IMR-90 (cell line): ENCODE measurements at regions not wholly inside any gene's neighbourhood (a gene's known extent, or its start where the extent isn't known, plus 50 kb on each side); places are given as distances from the start of the nearest gene placed in this dataset.

Source experiments
- ATAC-seq: fragments of 200-7000 bp; cut with Tn5 transposase; 2 replicates; pipeline ENCODE4 v1.9.1; 2020; ENCODE audit warnings: low read depth, mild to moderate bottlenecking, moderate library complexity
- BruUV-seq: library from RNA; stranded (reverse); fragments of 400-500 nt; replicated peaks from 2 replicates; lab custom pipeline; 2021; lab: Mats Ljungman, UMichigan
- CTCF ChIA-PET: fragments of 300-600 bp; formaldehyde crosslinking; extraction: SDS; loops from one replicate; lab custom pipeline; 2021; ENCODE audit warnings: antibody characterized with exemption; lab: Yijun Ruan, JAX
- POLR2A ChIA-PET: fragments of 300-600 bp; sonication (Branson Sonifier 250); formaldehyde crosslinking; loops from one replicate; lab custom pipeline; 2022; ENCODE audit warnings: antibody characterized with exemption; ENCODE audit not compliant: unreplicated experiment; lab: Charles Lee
- DNase-seq: peaks from one replicate; pipeline ENCODE4 v3.0.0; 2013
- H2AFZ ChIP-seq: replicated peaks from 2 replicates; pipeline ENCODE3; 2013; ENCODE audit warnings: low read length, mild to moderate bottlenecking; ENCODE audit not compliant: poor library complexity
- H2AK5ac ChIP-seq: 2 replicates; pipeline ENCODE4 v1.6.1; 2013; ENCODE audit warnings: low read depth, low read length, inconsistent platforms
- H2AK9ac ChIP-seq: replicated peaks from 2 replicates; pipeline ENCODE3; 2013; ENCODE audit warnings: mild to moderate bottlenecking, low read depth, low read length, moderate library complexity; ENCODE audit not compliant: poor library complexity
- H2BK120ac ChIP-seq: 2 replicates; pipeline ENCODE4 v1.6.1; 2013; ENCODE audit warnings: low read depth, low read length, inconsistent platforms
- H2BK15ac ChIP-seq: 3 replicates; pipeline ENCODE4 v1.6.1; 2013; ENCODE audit warnings: low read depth, low read length, inconsistent platforms
- H2BK20ac ChIP-seq: 2 replicates; pipeline ENCODE4 v1.6.1; 2013; ENCODE audit warnings: low read depth, mild to moderate bottlenecking, inconsistent platforms, low read length, moderate library complexity
- H2BK5ac ChIP-seq: 2 replicates; pipeline ENCODE4 v1.6.1; 2013; ENCODE audit warnings: mild to moderate bottlenecking, low read depth, low read length, inconsistent platforms; ENCODE audit not compliant: poor library complexity, severe bottlenecking
- H3K14ac ChIP-seq: replicated peaks from 2 replicates; pipeline ENCODE4 v1.6.1; 2013; ENCODE audit warnings: low read depth, low read length, inconsistent platforms
- H3K18ac ChIP-seq: 2 replicates; pipeline ENCODE4 v1.6.1; 2013; ENCODE audit warnings: low read depth, low read length, control low read depth
- H3K23ac ChIP-seq: 2 replicates; pipeline ENCODE4 v1.6.1; 2013; ENCODE audit warnings: low read depth, low read length, inconsistent platforms
- H3K27ac ChIP-seq: 2 replicates; pipeline ENCODE4 v1.5.1; 2013; ENCODE audit warnings: mild to moderate bottlenecking, control low read depth, low read length; ENCODE audit not compliant: insufficient read depth
- H3K27me3 ChIP-seq: 2 replicates; pipeline ENCODE4 v1.6.1; 2013; ENCODE audit warnings: low read length; ENCODE audit not compliant: control insufficient read depth, insufficient read depth
- H3K36me3 ChIP-seq: 2 replicates; pipeline ENCODE4 v1.6.1; 2013; ENCODE audit warnings: low read length, mixed read lengths; ENCODE audit not compliant: control insufficient read depth, insufficient read depth
- H3K4ac ChIP-seq: 2 replicates; pipeline ENCODE4 v1.6.1; 2013; ENCODE audit warnings: low read depth, low read length, inconsistent platforms
- H3K4me1 ChIP-seq: 2 replicates; pipeline ENCODE4 v1.6.1; 2013; ENCODE audit warnings: low read length, mixed read lengths; ENCODE audit not compliant: control insufficient read depth, insufficient read depth
- H3K4me2 ChIP-seq: 2 replicates; pipeline ENCODE4 v1.6.1; 2013; ENCODE audit warnings: low read depth, mild to moderate bottlenecking, control low read depth, low read length, moderate library complexity
- H3K4me3 ChIP-seq: 2 replicates; pipeline ENCODE4 v1.5.1; 2013; ENCODE audit warnings: low read depth, mild to moderate bottlenecking, control low read depth, low read length, moderate library complexity; ENCODE audit not compliant: insufficient read depth
- H3K56ac ChIP-seq: 2 replicates; pipeline ENCODE4 v1.6.1; 2013; ENCODE audit warnings: low read length, inconsistent platforms; ENCODE audit not compliant: insufficient read depth; ENCODE audit errors: extremely low read depth
- H3K79me1 ChIP-seq, 2 experiments: 2 replicates each; pipeline ENCODE4 v1.6.1; 2013; ENCODE audit warnings: low read length in 2 of 2, inconsistent platforms in 1 of 2, low read depth in 1 of 2
- H3K9ac ChIP-seq: 2 replicates; pipeline ENCODE4 v1.6.1; 2013; ENCODE audit warnings: low read depth, low read length, control low read depth
- H3K9me1 ChIP-seq: 2 replicates; pipeline ENCODE4 v1.6.1; 2013; ENCODE audit warnings: low read length, inconsistent platforms; ENCODE audit not compliant: insufficient read depth
- H3K9me3 ChIP-seq: 2 replicates; pipeline ENCODE4 v1.6.1; 2013; ENCODE audit warnings: low read length; ENCODE audit not compliant: control insufficient read depth, insufficient read depth
- H4K20me1 ChIP-seq: 2 replicates; pipeline ENCODE4 v1.6.1; 2013; ENCODE audit warnings: low read length, inconsistent platforms; ENCODE audit not compliant: insufficient read depth
- H4K5ac ChIP-seq: 2 replicates; pipeline ENCODE4 v1.6.1; 2013; ENCODE audit warnings: mild to moderate bottlenecking, low read depth, low read length, control low read depth
- H4K8ac ChIP-seq, 2 experiments: 2 replicates each; pipeline ENCODE4 v1.6.1; 2013; ENCODE audit warnings: low read depth in 2 of 2, low read length in 2 of 2, control low read depth in 1 of 2, inconsistent platforms in 1 of 2
- H4K91ac ChIP-seq: 2 replicates; pipeline ENCODE4 v1.6.1; 2013; ENCODE audit warnings: low read depth, low read length, inconsistent platforms; ENCODE audit not compliant: insufficient read depth
- BHLHE40 ChIP-seq: fragments of 150-350 bp; IDR thresholded peaks from 2 replicates; pipeline ENCODE4 v1.6.1; 2016; ENCODE audit warnings: mild to moderate bottlenecking, low read depth, low read length
- CEBPB ChIP-seq: IDR thresholded peaks from 2 replicates; pipeline ENCODE4 v1.6.1; 2012; ENCODE audit warnings: low read depth, low read length, improper control_type of control experiment
- CHD1 ChIP-seq: IDR thresholded peaks from 2 replicates; pipeline ENCODE4 v1.6.1; 2012; ENCODE audit warnings: low read depth, low read length, improper control_type of control experiment
- FOS ChIP-seq: fragments of 150-350 bp; IDR thresholded peaks from 2 replicates; pipeline ENCODE4 v1.6.1; 2016; ENCODE audit warnings: low read depth, low read length
- MAZ ChIP-seq: IDR thresholded peaks from 2 replicates; pipeline ENCODE4 v1.6.1; 2012; ENCODE audit warnings: low read depth, mild to moderate bottlenecking, low read length, improper control_type of control experiment, moderate library complexity, borderline replicate concordance
- MXI1 ChIP-seq: IDR thresholded peaks from 2 replicates; pipeline ENCODE4 v1.6.1; 2012; ENCODE audit warnings: low read depth, mild to moderate bottlenecking, low read length, moderate library complexity, borderline replicate concordance
- POLR2A ChIP-seq: IDR thresholded peaks from 2 replicates; pipeline ENCODE4 v1.6.1; 2012; ENCODE audit warnings: mild to moderate bottlenecking, low read depth, low read length
- SMC3 ChIP-seq: fragments of 150-350 bp; IDR thresholded peaks from 2 replicates; pipeline ENCODE4 v1.6.1; 2016; ENCODE audit warnings: low read depth, mild to moderate bottlenecking, antibody characterized with exemption, low read length, moderate library complexity
- WGBS, 2 experiments: methylation state at CpG; one replicate each; pipeline versions ENCODE4 v1.1.5 to v1.1.7; 2013; ENCODE audit warnings: missing lambda C conversion rate in 2 of 2; ENCODE audit not compliant: insufficient read length in 1 of 2; ENCODE audit errors: extremely low coverage in 2 of 2; 5-methylcytosine and 5-hydroxymethylcytosine counted together
- dilution Hi-C: fragments of 300-500 bp; cut with HindIII; formaldehyde crosslinking; loops from one replicate; pipeline ENCODE4 v1.14.3; 2018; ENCODE audit warnings: low sequenced_read_pairs; ENCODE audit not compliant: unreplicated experiment
- in situ Hi-C: fragments of 300-500 bp; cut with MboI; formaldehyde crosslinking; loops from 3 replicates; pipeline ENCODE4 v1.14.3; 2019; ENCODE audit warnings: low sequenced_read_pairs, inconsistent platforms, mixed read lengths
- intact Hi-C: fragments of 100-400 bp; cut with micrococcal nuclease; formaldehyde crosslinking; loops from 2 replicates; pipeline ENCODE4 v1.10.0; 2022
- TF ChIP-seq, protein P1 (sequence below): fragments of 150-350 bp; IDR thresholded peaks from 2 replicates; pipeline ENCODE4 v1.6.1; 2016; ENCODE audit warnings: low read depth, mild to moderate bottlenecking, low read length, moderate library complexity, borderline replicate concordance
- TF ChIP-seq, protein P2 (sequence below): fragments of 150-350 bp; IDR thresholded peaks from 2 replicates; pipeline ENCODE4 v1.6.1; 2017; ENCODE audit warnings: mild to moderate bottlenecking, antibody characterized with exemption, low read length, low read depth

DNA sequence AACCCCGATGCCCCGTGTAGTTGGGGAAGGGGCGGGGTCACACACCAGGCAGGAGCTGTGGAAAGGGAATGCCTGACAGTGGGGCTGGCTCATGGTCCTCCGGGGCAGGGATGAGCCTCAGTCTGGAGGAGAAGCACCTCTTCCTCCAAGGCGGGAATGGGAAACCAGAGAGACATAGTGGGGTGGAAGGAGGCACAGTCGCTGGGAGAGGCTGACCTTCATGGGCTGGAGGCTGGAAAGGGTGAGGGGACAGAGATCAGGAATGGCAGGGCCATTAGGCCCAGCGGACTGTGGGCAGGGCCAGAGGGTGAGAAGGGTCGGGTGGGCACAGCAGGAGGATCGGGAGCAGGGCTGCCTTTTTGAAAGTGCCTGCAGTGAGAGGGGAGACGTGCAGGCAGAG lies 65.8 kb upstream of the LINGO1 start:
- no peak overlapping the region for H3K9ac ChIP-seq
- WGBS, 2 experiments, result 28% methylated on average over 4 of the region's 10 CpGs; no CpG with 5 or more reads in 1 of the 2 experiments
- H2AFZ ChIP-seq, result no peak overlapping the region
- intact Hi-C loops, result no loop called here
- 0 out of 2 replicates have a peak, but pooled peaks cover 2% of the 10 kb centered on the region for H3K9me1 ChIP-seq
- H2BK120ac ChIP-seq, result no peak overlapping the region
- in situ Hi-C loops, result no loop called here
- no peaks in the 10 kb centered on the region for H3K4me1 ChIP-seq
- no peak overlapping the region for H3K56ac ChIP-seq
- H3K4me2 ChIP-seq, result no peak overlapping the region
- H2BK15ac ChIP-seq, result no peak overlapping the region
- no peaks in the 10 kb centered on the region for H3K9me3 ChIP-seq
- DNase-seq, result no peak
- H4K20me1 ChIP-seq, result 0 out of 2 replicates have a peak, but pooled peaks cover 3% of the 10 kb centered on the region
- no TSS peak for BruUV-seq
- H3K23ac ChIP-seq, result no peak overlapping the region
- no peaks in the 10 kb centered on the region for H3K79me1 ChIP-seq
- ChIA-PET POLR2A (no interaction called here), CTCF (no interaction called here)
- H4K8ac ChIP-seq, result no peak overlapping the region
- H2AK5ac ChIP-seq, result no peak overlapping the region
- dilution Hi-C loops, result no loop called here
- no peak overlapping the region for H3K27ac ChIP-seq
- H2BK20ac ChIP-seq, result no peak overlapping the region
- ATAC-seq, result no peak
- H2BK5ac ChIP-seq, result no peak overlapping the region
- no peak overlapping the region for H2AK9ac ChIP-seq
- H3K4me3 ChIP-seq, result no peak overlapping the region
- no peak overlapping the region for H3K4ac ChIP-seq
- no peak overlapping the region for H4K91ac ChIP-seq
- H3K27me3 ChIP-seq, result peaks cover 35% of the 10 kb centered on the region
- no peaks in the 10 kb centered on the region for H3K36me3 ChIP-seq
- H4K5ac ChIP-seq, result no peak overlapping the region
- TF ChIP-seq SMC3 (no peak), MAZ (no peak), BHLHE40 (no peak), MXI1 (no peak), POLR2A (no peak), CEBPB (no peak), FOS (no peak), CHD1 (no peak)
- TF ChIP-seq, protein P1, sequence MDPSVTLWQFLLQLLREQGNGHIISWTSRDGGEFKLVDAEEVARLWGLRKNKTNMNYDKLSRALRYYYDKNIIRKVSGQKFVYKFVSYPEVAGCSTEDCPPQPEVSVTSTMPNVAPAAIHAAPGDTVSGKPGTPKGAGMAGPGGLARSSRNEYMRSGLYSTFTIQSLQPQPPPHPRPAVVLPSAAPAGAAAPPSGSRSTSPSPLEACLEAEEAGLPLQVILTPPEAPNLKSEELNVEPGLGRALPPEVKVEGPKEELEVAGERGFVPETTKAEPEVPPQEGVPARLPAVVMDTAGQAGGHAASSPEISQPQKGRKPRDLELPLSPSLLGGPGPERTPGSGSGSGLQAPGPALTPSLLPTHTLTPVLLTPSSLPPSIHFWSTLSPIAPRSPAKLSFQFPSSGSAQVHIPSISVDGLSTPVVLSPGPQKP, result no peak
- TF ChIP-seq, protein P2, sequence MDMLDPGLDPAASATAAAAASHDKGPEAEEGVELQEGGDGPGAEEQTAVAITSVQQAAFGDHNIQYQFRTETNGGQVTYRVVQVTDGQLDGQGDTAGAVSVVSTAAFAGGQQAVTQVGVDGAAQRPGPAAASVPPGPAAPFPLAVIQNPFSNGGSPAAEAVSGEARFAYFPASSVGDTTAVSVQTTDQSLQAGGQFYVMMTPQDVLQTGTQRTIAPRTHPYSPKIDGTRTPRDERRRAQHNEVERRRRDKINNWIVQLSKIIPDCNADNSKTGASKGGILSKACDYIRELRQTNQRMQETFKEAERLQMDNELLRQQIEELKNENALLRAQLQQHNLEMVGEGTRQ, result no peak
- H3K14ac ChIP-seq, result no peak overlapping the region
- H3K18ac ChIP-seq, result no peak overlapping the region
